PFSK-1 (cell line): ENCODE measurements at regions not wholly inside any gene's neighbourhood (a gene's known extent, or its start where the extent isn't known, plus 50 kb on each side); places are given as distances from the start of the nearest gene placed in this dataset.

Experiments
- FOXP2 ChIP-seq: optimal IDR thresholded peaks from 2 replicates; pipeline ENCODE3; 2011; ENCODE audit warnings: borderline replicate concordance, control low read depth, inconsistent platforms; ENCODE audit not compliant: insufficient read depth; ENCODE audit errors: extremely low read length, extremely low read depth
- POLR2AphosphoS5 ChIP-seq: IDR thresholded peaks from 2 replicates; pipeline ENCODE4 v1.6.1; 2012; ENCODE audit warnings: low read depth, mild to moderate bottlenecking, control low read depth, low read length, moderate library complexity
- REST ChIP-seq, 2 experiments: IDR thresholded peaks; 2 replicates each; pipeline versions ENCODE4 v1.6.1 to v1.8.0; 2011 to 2012; ENCODE audit warnings: low read depth in 2 of 2, low read length in 2 of 2, control low read depth in 1 of 2, inconsistent platforms in 1 of 2, mild to moderate bottlenecking in 1 of 2, moderate library complexity in 1 of 2; ENCODE audit not compliant: insufficient read depth in 1 of 2
- SIN3A ChIP-seq: IDR thresholded peaks from 2 replicates; pipeline ENCODE4 v1.6.1; 2012; ENCODE audit warnings: mild to moderate bottlenecking, low read length, moderate library complexity, borderline replicate concordance; ENCODE audit not compliant: insufficient read depth
- TAF1 ChIP-seq: IDR thresholded peaks from 2 replicates; pipeline ENCODE4 v1.6.1; 2012; ENCODE audit warnings: low read length, control low read depth, borderline replicate concordance; ENCODE audit not compliant: insufficient read depth

DNA sequence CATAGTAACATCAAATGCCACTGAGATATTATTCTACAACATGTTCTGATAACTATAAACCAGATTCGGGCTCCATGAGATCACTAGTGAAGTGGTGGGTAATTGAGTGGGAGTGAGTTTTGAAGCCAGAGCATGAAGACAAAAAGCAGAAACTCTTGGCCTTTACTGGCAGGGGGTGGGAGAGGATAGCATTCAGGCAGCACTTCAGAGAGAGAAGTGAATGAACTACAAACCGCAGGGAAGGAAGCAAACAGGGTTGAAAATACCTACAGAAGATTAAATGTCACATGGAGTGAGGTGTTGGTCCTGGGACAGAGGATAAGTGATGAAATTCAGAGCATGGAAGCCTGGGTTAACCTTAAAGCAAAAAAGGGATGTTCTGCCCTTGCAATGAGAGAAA lies 250.0 kb downstream of the EPM2A start:
- no peak for TF ChIP-seq REST (IDR thresholded peaks at IDR 0.05; ENCODE audit: insufficient read depth in 1 of 2, low read depth in 2 of 2, low read length in 2 of 2)
- TF ChIP-seq SIN3A, result no peak
- no peak for TF ChIP-seq POLR2AphosphoS5
- no peak for TF ChIP-seq TAF1
- no peak for TF ChIP-seq FOXP2
